COLO829 (cell line): ENCODE measurements at regions not wholly inside any gene's neighbourhood (a gene's known extent, or its start where the extent isn't known, plus 50 kb on each side); places are given as distances from the start of the nearest gene placed in this dataset.

Source experiments
- DNase-seq: peaks from one replicate; pipeline ENCODE4 v3.0.0; 2012; ENCODE audit warnings: low spot score

DNA sequence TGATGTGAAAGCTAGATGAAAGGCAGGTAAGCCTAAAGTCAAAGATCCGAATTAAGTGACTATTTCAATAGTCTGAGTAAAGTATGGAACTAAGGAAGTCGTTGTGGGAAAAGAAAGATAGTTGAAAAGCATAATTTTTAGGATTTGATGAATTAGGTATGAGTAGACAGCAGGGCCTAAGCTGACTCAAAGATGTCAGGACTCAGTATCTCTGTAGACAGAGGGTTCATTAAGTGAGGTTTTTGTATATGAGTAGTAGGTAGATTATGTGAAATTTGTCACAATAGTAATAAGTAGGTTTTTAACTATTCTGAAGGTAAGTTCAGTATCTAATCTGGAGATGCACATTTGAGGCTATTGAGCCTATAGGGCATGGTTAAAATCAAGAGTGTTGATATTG is 196.4 kb downstream of the RASSF9 start:
- DNase-seq = no peak

GRCh38 chr12:85641796-85642195 is 194.4 kb downstream of the RASSF9 start:
- DNase-seq = no peak

DNA sequence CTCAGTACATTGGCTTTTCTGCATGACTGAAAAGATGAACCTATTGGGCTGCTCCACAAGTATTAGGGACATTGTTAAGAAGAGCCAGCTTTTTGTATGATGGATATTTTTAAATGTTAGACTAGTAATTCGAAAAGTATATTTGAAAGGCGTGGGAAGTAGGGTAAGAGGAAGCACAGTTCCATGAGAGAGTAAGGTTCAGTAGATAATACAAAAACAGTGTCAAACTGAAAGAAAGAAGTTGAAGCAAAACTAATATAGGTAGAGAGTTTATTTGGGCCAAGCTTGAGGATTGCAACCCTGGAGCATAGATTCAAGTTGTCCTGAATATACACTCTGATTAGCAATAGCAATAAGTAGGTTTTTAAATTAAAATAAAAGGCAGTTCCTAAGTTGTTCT is 193.9 kb downstream of the RASSF9 start:
- DNase-seq = no peak

GRCh38 chr12:85642808-85643207 is 193.4 kb downstream of the RASSF9 start:
- no peak for DNase-seq

DNA sequence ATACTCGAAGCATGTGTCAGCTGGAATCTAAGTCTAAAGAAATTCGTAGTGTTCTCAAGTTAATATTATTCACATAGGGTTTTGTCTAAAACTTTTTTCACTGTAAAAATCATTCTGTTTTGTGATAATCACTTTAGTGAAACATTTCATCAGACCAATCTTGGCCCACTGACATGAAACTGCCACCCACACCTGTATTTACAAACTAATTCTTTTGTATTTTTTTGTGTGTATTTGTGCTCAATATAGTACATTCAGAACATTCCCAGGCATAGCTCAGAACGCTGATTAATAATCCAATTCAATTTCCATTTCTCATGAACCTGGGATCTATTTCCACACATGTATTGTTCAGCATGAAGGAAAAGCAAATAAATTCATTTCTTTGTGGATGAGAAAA is 191.7 kb downstream of the RASSF9 start:
- no peak for DNase-seq

- DNase-seq = no peak
These were observed 182.3 kb downstream of the RASSF9 start for GRCh38 chr12:85653731-85654455.

GRCh38 chr12:85654456-85654840 is 181.8 kb downstream of the RASSF9 start:
- DNase-seq = no peak

DNA sequence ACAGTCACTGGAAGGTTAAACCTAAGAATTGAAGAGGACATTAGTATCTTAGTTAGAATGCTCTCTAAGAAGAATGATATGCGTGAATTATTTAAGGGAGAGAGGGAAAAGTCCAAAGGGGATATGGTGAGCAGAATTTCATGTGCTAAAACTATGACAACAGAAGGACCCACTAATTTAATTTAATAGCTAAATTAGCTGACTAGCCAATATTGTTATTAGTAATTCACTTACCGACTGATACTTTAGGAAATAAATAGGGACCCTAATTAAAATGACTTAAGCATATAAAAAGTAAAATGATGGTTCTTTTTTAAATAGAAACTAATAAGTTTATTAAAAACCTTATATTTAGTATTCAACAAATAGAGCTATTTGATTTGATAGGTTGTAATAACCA is 179.6 kb downstream of the RASSF9 start:
- DNase-seq = no peak

DNA sequence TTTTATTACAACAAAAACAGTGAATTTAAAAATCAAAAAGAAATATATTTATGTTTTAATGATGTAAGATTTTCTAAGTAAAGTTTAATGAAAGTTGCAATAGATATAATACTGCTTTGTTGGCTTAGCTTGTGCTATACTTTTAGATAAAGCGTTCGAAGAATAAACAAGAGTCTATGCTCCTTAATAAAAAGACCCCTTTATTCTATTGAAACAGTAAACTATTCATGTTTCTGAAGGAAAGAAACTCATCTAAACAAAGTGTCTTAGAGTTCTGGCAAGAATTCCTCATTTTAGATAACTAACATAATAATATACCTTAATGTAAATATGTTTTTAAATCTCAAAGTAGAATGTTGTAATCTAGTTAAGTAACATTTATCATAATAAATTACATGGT is 179.0 kb downstream of the RASSF9 start:
- peak; percentile 64 for DNase-seq

GRCh38 chr12:85657836-85658630 is 178.2 kb downstream of the RASSF9 start:
- DNase-seq = no peak

GRCh38 chr12:85659754-85660530 is 176.3 kb downstream of the RASSF9 start:
- no peak for DNase-seq

DNA sequence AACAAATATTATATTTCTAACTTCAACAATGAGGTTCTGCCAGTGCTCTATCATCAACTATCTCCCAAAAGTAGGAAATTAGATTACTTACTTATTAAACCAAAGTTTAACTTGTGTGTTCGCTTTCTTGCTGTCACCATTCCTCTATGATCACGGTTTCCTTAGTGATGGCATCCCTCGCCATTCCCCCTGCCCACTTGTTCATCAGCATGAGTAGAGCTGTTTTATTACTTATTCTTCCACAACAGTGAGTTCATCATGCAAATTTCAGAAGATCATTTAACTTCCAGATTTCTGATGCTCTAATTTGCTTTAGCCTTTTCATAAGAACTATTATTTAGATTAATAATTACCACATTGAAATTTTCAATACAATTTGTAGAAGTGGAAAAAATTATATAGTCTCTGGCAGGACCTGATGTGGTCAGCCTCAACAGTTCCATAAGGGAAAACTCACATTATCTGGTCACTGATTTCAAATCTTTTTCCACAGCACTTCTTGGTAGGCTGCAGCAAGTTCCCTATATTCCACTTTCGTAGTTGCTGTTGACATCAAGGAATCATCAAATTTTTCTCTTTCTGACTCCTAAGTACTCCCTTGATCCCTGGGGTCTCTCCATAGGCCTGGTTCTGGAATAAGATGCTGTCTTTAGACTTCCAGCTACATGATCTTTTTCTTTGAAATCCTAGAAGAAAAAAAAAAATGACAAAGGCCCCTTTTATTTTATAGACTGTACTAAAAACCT is 174.6 kb downstream of the RASSF9 start:
- no peak for DNase-seq

- no peak for DNase-seq
These were observed 174.0 kb downstream of the RASSF9 start for GRCh38 chr12:85662207-85662602.

GRCh38 chr12:85663631-85664030 is 172.6 kb downstream of the RASSF9 start:
- no peak for DNase-seq

GRCh38 chr12:85664429-85664828 is 171.8 kb downstream of the RASSF9 start:
- no peak for DNase-seq

DNA sequence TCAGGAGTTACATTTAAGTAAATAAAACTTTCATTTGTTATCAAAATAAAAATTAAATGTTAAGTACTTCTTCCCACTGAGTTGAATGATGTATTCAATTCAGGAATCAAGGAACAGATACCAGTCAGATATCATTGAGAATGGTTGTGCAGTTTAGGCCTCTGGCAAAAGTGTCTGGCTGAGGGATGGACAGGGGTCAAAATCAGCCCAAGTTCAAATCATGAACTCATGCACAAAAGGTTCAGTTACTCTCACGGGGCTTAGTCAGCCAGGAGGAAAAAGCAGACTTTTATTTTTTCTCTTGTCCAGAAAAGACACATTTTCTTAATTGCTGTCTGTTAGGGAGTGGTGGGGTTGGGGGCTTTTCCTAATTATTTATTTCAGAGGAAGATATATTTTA is 166.3 kb downstream of the RASSF9 start:
- DNase-seq = no peak

DNA sequence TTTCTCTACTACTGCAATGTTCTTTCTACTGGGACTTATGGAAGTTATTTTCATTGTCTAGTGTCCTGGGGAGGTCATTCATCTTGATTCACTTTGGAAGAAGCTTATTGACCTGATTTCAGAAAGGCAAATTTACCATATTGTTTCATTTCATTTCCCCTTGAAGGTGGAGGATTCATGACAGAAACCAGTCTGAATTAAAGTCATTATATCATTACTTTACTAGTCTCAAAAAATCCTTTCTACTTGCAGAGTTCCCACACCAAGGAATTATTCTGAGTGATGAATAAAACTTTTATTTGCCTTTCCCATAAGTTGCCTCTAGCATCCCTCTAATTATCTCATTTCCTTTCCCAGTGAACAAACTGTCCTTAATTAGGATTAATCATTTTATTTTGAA is 163.8 kb downstream of the RASSF9 start:
- DNase-seq = peak; percentile 50

- no peak for DNase-seq
These were observed 162.2 kb downstream of the RASSF9 start for GRCh38 chr12:85673921-85674420.

DNA sequence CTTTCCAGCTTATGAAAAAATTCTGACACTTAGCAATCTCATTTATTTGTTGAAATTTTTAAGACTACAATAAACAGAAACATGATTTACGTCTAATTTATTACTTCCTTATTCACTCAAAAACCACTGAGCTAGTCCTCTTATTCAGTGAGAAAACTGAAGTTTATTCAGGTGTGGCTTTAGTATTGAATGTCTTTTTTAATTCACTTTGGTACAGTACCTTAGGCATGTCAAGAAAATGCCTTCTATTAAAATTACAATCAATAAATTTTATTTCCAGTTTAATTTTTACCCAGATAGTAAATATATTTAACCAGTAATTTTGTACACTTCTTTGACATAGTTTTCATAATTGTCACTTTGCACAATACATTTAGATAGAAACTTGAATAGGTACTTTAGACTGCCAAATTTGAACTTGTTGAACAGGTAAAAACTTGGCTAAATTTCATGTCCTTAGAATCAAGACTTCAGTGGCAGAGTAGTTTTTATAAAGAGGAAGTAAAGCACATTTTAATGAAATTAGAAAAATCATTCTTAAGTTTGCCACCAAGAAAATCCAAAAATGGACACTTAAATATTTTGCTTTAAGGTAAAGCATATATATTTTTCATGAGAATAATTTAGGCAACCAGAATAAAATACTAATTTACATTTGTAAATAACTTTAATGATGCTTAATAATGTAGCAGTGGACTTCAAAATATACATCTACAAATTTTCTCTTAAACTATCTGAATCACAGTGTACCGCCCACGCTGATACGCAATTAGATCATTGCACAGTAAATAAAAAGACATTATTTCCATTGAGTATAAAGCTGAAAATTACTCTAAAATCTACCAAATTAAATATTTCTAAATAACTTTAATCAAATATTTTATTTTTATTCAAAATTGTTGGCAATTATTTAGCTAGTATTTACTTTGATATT is 159.1 kb downstream of the RASSF9 start:
- DNase-seq = no peak

- no peak for DNase-seq
These were observed 156.9 kb downstream of the RASSF9 start for GRCh38 chr12:85679296-85679695.

GRCh38 chr12:85680881-85681280 is 155.3 kb downstream of the RASSF9 start:
- DNase-seq = no peak
